SK-N-SH treated with all-trans-retinoic acid at 6 μM for 48 hours (cell line): ENCODE measurements at regions not wholly inside any gene's neighbourhood (a gene's known extent, or its start where the extent isn't known, plus 50 kb on each side); places are given as distances from the start of the nearest gene placed in this dataset.

Experiments
- ATAC-seq: fragments of 200-7000 bp; cut with Tn5 transposase; 3 replicates; pipeline ENCODE4 v1.9.1; 2020; ENCODE audit warnings: mild to moderate bottlenecking, moderate library complexity
- ARNTL ChIP-seq: fragments of 450-650 bp; formaldehyde crosslinking; IDR thresholded peaks from 2 replicates; pipeline ENCODE4 v1.5.0; 2020; ENCODE audit warnings: low read depth, mild to moderate bottlenecking, moderate library complexity, borderline replicate concordance
- BACH2 ChIP-seq: fragments of 250-450 bp; sonication (Bioruptor Pico); IDR thresholded peaks from 2 replicates; pipeline ENCODE4 v1.9.0; 2021; ENCODE audit warnings: mild to moderate bottlenecking, borderline replicate concordance
- CSRNP3 ChIP-seq: fragments of 250-450 bp; sonication (Bioruptor Pico); IDR thresholded peaks from 2 replicates; pipeline ENCODE4 v1.5.1; 2021; ENCODE audit warnings: mild to moderate bottlenecking, moderate library complexity
- ESRRG ChIP-seq: fragments of 250-450 bp; sonication (Bioruptor Pico); IDR thresholded peaks from 2 replicates; pipeline ENCODE4 v1.6.1; 2021; ENCODE audit warnings: mild to moderate bottlenecking
- GLIS3 ChIP-seq: fragments of 250-450 bp; sonication (Bioruptor Pico); IDR thresholded peaks from 2 replicates; pipeline ENCODE4 v1.5.0; 2020; ENCODE audit warnings: mild to moderate bottlenecking, moderate library complexity
- ISL1 ChIP-seq: fragments of 250-450 bp; sonication (Bioruptor Pico); IDR thresholded peaks from 2 replicates; pipeline ENCODE4 v2.1.2; 2022; ENCODE audit warnings: mild to moderate bottlenecking, moderate library complexity
- OSR1 ChIP-seq: fragments of 250-450 bp; sonication (Bioruptor Pico); IDR thresholded peaks from 2 replicates; pipeline ENCODE4 v1.8.0; 2022; ENCODE audit warnings: moderate library complexity, mild to moderate bottlenecking, inconsistent platforms
- PATZ1 ChIP-seq: fragments of 250-450 bp; sonication (Bioruptor Pico); IDR thresholded peaks from 2 replicates; pipeline ENCODE4 v1.8.0; 2020; ENCODE audit warnings: mild to moderate bottlenecking, moderate library complexity, borderline replicate concordance
- PPARA ChIP-seq: fragments of 250-450 bp; sonication (Bioruptor Pico); IDR thresholded peaks from 2 replicates; pipeline ENCODE4 v1.5.0; 2020; ENCODE audit warnings: mild to moderate bottlenecking, borderline replicate concordance
- RARB ChIP-seq: fragments of 250-450 bp; sonication (Bioruptor Pico); IDR thresholded peaks from 2 replicates; pipeline ENCODE4 v1.8.0; 2021; ENCODE audit warnings: mild to moderate bottlenecking, moderate library complexity
- SNAI2 ChIP-seq: fragments of 250-450 bp; sonication (Bioruptor Pico); IDR thresholded peaks from 2 replicates; pipeline ENCODE4 v1.5.0; 2020; ENCODE audit warnings: mild to moderate bottlenecking, moderate library complexity
- TCF4 ChIP-seq: fragments of 250-450 bp; sonication (Bioruptor Pico); IDR thresholded peaks from 2 replicates; pipeline ENCODE4 v1.8.0; 2021; ENCODE audit warnings: mild to moderate bottlenecking, moderate library complexity, borderline replicate concordance
- TOX ChIP-seq: fragments of 250-450 bp; sonication (Bioruptor Pico); IDR thresholded peaks from 2 replicates; pipeline ENCODE4 v1.8.0; 2021; ENCODE audit warnings: mild to moderate bottlenecking, moderate library complexity, borderline replicate concordance
- TSHZ2 ChIP-seq: fragments of 250-450 bp; sonication (Bioruptor Pico); IDR thresholded peaks from 2 replicates; pipeline ENCODE4 v1.5.0; 2020; ENCODE audit warnings: mild to moderate bottlenecking, moderate library complexity
- ZC3H10 ChIP-seq: fragments of 250-450 bp; sonication (Bioruptor Pico); IDR thresholded peaks from 2 replicates; pipeline ENCODE4 v1.5.1; 2021; ENCODE audit warnings: mild to moderate bottlenecking, moderate library complexity
- ZFP3 ChIP-seq: fragments of 250-450 bp; sonication (Bioruptor Pico); IDR thresholded peaks from 2 replicates; pipeline ENCODE4 v1.5.0; 2020; ENCODE audit warnings: mild to moderate bottlenecking, moderate library complexity
- ZFP30 ChIP-seq: fragments of 450-650 bp; formaldehyde crosslinking; IDR thresholded peaks from 2 replicates; pipeline ENCODE4 v1.5.0; 2022; ENCODE audit warnings: mild to moderate bottlenecking, moderate library complexity
- ZNF565 ChIP-seq: fragments of 450-650 bp; formaldehyde crosslinking; conservative IDR thresholded peaks from 2 replicates; pipeline ENCODE4 v1.5.0; 2020; ENCODE audit warnings: low read depth, mild to moderate bottlenecking, moderate library complexity
- ZNF70 ChIP-seq: fragments of 450-650 bp; formaldehyde crosslinking; IDR thresholded peaks from 2 replicates; pipeline ENCODE4 v1.5.0; 2020; ENCODE audit warnings: mild to moderate bottlenecking, moderate library complexity
- ZNF8 ChIP-seq: fragments of 450-650 bp; formaldehyde crosslinking; IDR thresholded peaks from 2 replicates; pipeline ENCODE4 v1.5.0; 2020; ENCODE audit warnings: mild to moderate bottlenecking, moderate library complexity

- peak; percentile 76 for ATAC-seq
- no peak for TF ChIP-seq GLIS3 (CRISPR knock-in tag)
- TF ChIP-seq ISL1 (CRISPR knock-in tag) = no peak
- TF ChIP-seq ZC3H10 (CRISPR knock-in tag) = no peak
Measured at GRCh38 chr18:41128126-41128525, 826.9 kb upstream of the PIK3C3 start.

GRCh38 chr18:41126541-41127235 is 828.3 kb upstream of the PIK3C3 start:
- ATAC-seq = peak; percentile 80
- TF ChIP-seq ZFP30 (CRISPR knock-in tag) (no peak), ISL1 (CRISPR knock-in tag) (peak; percentile 48; the same call in 1 of the 2 replicates), ZFP3 (no peak), ARNTL (no peak), TOX (no peak), CSRNP3 (no peak), ZNF8 (no peak)

GRCh38 chr18:41121116-41121826 is 833.8 kb upstream of the PIK3C3 start:
- TF ChIP-seq ZFP3 (no peak), RARB (CRISPR knock-in tag) (no peak), ISL1 (CRISPR knock-in tag) (peak; percentile 87), PATZ1 (peak; percentile 40; the same call in 1 of the 2 replicates), PPARA (CRISPR knock-in tag) (no peak), ZNF8 (no peak)
- ATAC-seq = peak; percentile 99

- no peak for ATAC-seq
- TF ChIP-seq TSHZ2 = no peak
- TF ChIP-seq ZNF565 (CRISPR knock-in tag) = no peak
- TF ChIP-seq SNAI2 (CRISPR knock-in tag) = no peak
- no peak for TF ChIP-seq ESRRG (CRISPR knock-in tag)
- no peak for TF ChIP-seq ISL1 (CRISPR knock-in tag)
- no peak for TF ChIP-seq BACH2 (CRISPR knock-in tag)
- TF ChIP-seq ZFP30 (CRISPR knock-in tag) = no peak
- no peak for TF ChIP-seq ZNF8
- TF ChIP-seq TOX = no peak
- no peak for TF ChIP-seq ZNF70 (CRISPR knock-in tag)
- no peak for TF ChIP-seq PATZ1
- TF ChIP-seq ZC3H10 (CRISPR knock-in tag) = no peak
- TF ChIP-seq PPARA (CRISPR knock-in tag) = no peak
- TF ChIP-seq RARB (CRISPR knock-in tag) = no peak
- no peak for TF ChIP-seq GLIS3 (CRISPR knock-in tag)
- TF ChIP-seq OSR1 (CRISPR knock-in tag) = no peak
- TF ChIP-seq TCF4 (CRISPR knock-in tag) = no peak
- no peak for TF ChIP-seq ARNTL
- TF ChIP-seq, all 23 proteins: peak for 0
Measured at GRCh38 chr18:41119031-41119430, 836.0 kb upstream of the PIK3C3 start.
